GM12878 (cell line): ENCODE measurements at regions not wholly inside any gene's neighbourhood (a gene's known extent, or its start where the extent isn't known, plus 50 kb on each side); places are given as distances from the start of the nearest gene placed in this dataset.

Experiments used
- ATAC-seq: fragments of 200-7000 bp; cut with Tn5 transposase; 3 replicates; pipeline ENCODE4 v1.9.1; 2020; ENCODE audit warnings: mild to moderate bottlenecking, moderate library complexity
- BruUV-seq: library from RNA; stranded (reverse); fragments of 400-500 nt; replicated peaks from 2 replicates; lab custom pipeline; 2021; lab: Mats Ljungman, UMichigan
- CTCF ChIA-PET: fragments of 300-600 bp; sonication (Branson Sonifier 250); formaldehyde crosslinking; extraction: SDS; loops from one replicate; lab custom pipeline; 2021; ENCODE audit warnings: inconsistent platforms; lab: Yijun Ruan, JAX
- POLR2A ChIA-PET: fragments of 350-600 bp; formaldehyde crosslinking; extraction: SDS; loops from one replicate; lab custom pipeline; 2021; ENCODE audit warnings: inconsistent platforms; lab: Charles Lee
- RAD21 ChIA-PET: fragments of 300-600 bp; sonication (Branson Sonifier 250); formaldehyde crosslinking; loops from one replicate; lab custom pipeline; 2023; ENCODE audit warnings: antibody characterized with exemption; ENCODE audit not compliant: unreplicated experiment; lab: Charles Lee
- SMC1A ChIA-PET: fragments of 300-600 bp; sonication (Branson Sonifier 250); formaldehyde crosslinking; loops from one replicate; lab custom pipeline; 2023; ENCODE audit not compliant: unreplicated experiment, uncharacterized antibody; lab: Charles Lee
- DNase-seq: peaks from one replicate; pipeline ENCODE4 v3.0.0-alpha.2; 2011; ENCODE audit warnings: low read depth, low spot score
- FAIRE-seq: peaks from 3 replicates; lab custom pipeline; 2011; peaks lifted over from hg19 to GRCh38; lab: Jason Lieb, UNC
- H2AFZ ChIP-seq: 2 replicates; pipeline ENCODE4 v1.6.0; 2011; ENCODE audit warnings: low read depth, low read length, control low read depth; ENCODE audit not compliant: control insufficient read depth
- H3K27ac ChIP-seq: 2 replicates; pipeline ENCODE4 v1.5.1; 2011; ENCODE audit warnings: control low read depth; ENCODE audit not compliant: control insufficient read depth, insufficient read depth
- H3K27me3 ChIP-seq, 2 experiments: replicated peaks in 1 of 2; 2 replicates each; pipeline versions ENCODE4 v1.6.0 to v1.6.1; 2011; ENCODE audit warnings: low read length in 1 of 2; ENCODE audit not compliant: control insufficient read depth in 2 of 2, insufficient read depth in 2 of 2
- H3K36me3 ChIP-seq, 2 experiments: 2 replicates each; pipeline ENCODE4 v1.5.1; 2011; ENCODE audit warnings: low read length in 1 of 2; ENCODE audit not compliant: control insufficient read depth in 2 of 2, insufficient read depth in 2 of 2
- H3K4me1 ChIP-seq: 2 replicates; pipeline ENCODE4 v1.6.1; 2011; ENCODE audit warnings: mild to moderate bottlenecking, low read length, moderate library complexity, mixed read lengths; ENCODE audit not compliant: control insufficient read depth, insufficient read depth
- H3K4me2 ChIP-seq: 2 replicates; pipeline ENCODE4 v1.6.0; 2011; ENCODE audit warnings: control low read depth; ENCODE audit not compliant: control insufficient read depth, insufficient read depth
- H3K4me3 ChIP-seq: fragments of 200-600 bp; sonication (generic); 2 replicates; pipeline ENCODE4 v1.5.1; 2016
- H3K79me2 ChIP-seq: 2 replicates; pipeline ENCODE4 v1.6.0; 2011; ENCODE audit warnings: low read length; ENCODE audit not compliant: control insufficient read depth, insufficient read depth
- H3K9ac ChIP-seq: 2 replicates; pipeline ENCODE4 v1.8.0; 2011; ENCODE audit warnings: low read length, control low read depth, mixed read lengths; ENCODE audit not compliant: control insufficient read depth, insufficient read depth
- H3K9me3 ChIP-seq: replicated peaks from 3 replicates; pipeline ENCODE4 v1.5.1; 2011; ENCODE audit warnings: mild to moderate bottlenecking, low read length; ENCODE audit not compliant: control insufficient read depth, insufficient read depth
- H4K20me1 ChIP-seq: 2 replicates; pipeline ENCODE4 v1.6.0; 2011; ENCODE audit not compliant: control insufficient read depth, insufficient read depth
- FOXK2 ChIP-seq: fragments of 450-650 bp; IDR thresholded peaks from 2 replicates; pipeline ENCODE4 v1.6.1; 2017; ENCODE audit warnings: mild to moderate bottlenecking, moderate library complexity
- LARP7 ChIP-seq: fragments of 450-650 bp; IDR thresholded peaks from 2 replicates; pipeline ENCODE4 v1.6.1; 2017; ENCODE audit warnings: mild to moderate bottlenecking
- NKRF ChIP-seq: fragments of 450-650 bp; conservative IDR thresholded peaks from 2 replicates; pipeline ENCODE4 v1.6.1; 2017; ENCODE audit warnings: mild to moderate bottlenecking, moderate library complexity
- NR2C2 ChIP-seq: IDR thresholded peaks from 2 replicates; pipeline ENCODE4 v1.6.1; 2011; ENCODE audit warnings: borderline replicate concordance, low read depth; ENCODE audit not compliant: control insufficient read depth, insufficient read length
- RELB ChIP-seq: fragments of 450-650 bp; IDR thresholded peaks from 2 replicates; pipeline ENCODE4 v1.6.1; 2017; ENCODE audit warnings: low read depth, mild to moderate bottlenecking, moderate library complexity
- RFX5 ChIP-seq: IDR thresholded peaks from 2 replicates; pipeline ENCODE4 v1.6.1; 2011; ENCODE audit warnings: low read depth, low read length, improper control_type of control experiment
- SMAD1 ChIP-seq: fragments of 450-650 bp; IDR thresholded peaks from 2 replicates; pipeline ENCODE4 v1.6.1; 2018; ENCODE audit warnings: mild to moderate bottlenecking, low read depth; ENCODE audit not compliant: partially characterized antibody
- SPI1 ChIP-seq: IDR thresholded peaks from 2 replicates; pipeline ENCODE4 v1.6.1; 2011; ENCODE audit warnings: low read depth, mild to moderate bottlenecking, low read length, moderate library complexity, borderline replicate concordance; ENCODE audit not compliant: insufficient read depth
- SUPT20H ChIP-seq: IDR thresholded peaks from 2 replicates; pipeline ENCODE4 v1.6.1; 2011; ENCODE audit warnings: low read depth, mild to moderate bottlenecking, low read length, moderate library complexity, borderline replicate concordance; ENCODE audit not compliant: control insufficient read depth
- ZNF24 ChIP-seq: fragments of 450-650 bp; IDR thresholded peaks from 2 replicates; pipeline ENCODE4 v1.6.1; 2017; ENCODE audit warnings: antibody characterized with exemption, mild to moderate bottlenecking
- WGBS: methylation state at CpG from one replicate; pipeline ENCODE4 v1.1.6; 2016; ENCODE audit warnings: low lambda C conversion rate; ENCODE audit not compliant: insufficient replicate concordance, insufficient coverage; ENCODE audit errors: missing lambda C conversion rate; 5-methylcytosine and 5-hydroxymethylcytosine counted together
- in situ Hi-C: fragments of 300-500 bp; cut with MboI; formaldehyde crosslinking; loops from 9 replicates; pipeline ENCODE4 v1.14.3; 2018; ENCODE audit warnings: mixed read lengths
- intact Hi-C: fragments of 100-400 bp; cut with micrococcal nuclease; formaldehyde crosslinking; loops from one replicate; pipeline ENCODE4 v1.14.2; 2022; ENCODE audit not compliant: unreplicated experiment
- TF ChIP-seq, protein P1 (sequence below): fragments of 450-650 bp; formaldehyde crosslinking; IDR thresholded peaks from 2 replicates; pipeline ENCODE4 v1.4.0; 2022; ENCODE audit warnings: mild to moderate bottlenecking, moderate library complexity

DNA sequence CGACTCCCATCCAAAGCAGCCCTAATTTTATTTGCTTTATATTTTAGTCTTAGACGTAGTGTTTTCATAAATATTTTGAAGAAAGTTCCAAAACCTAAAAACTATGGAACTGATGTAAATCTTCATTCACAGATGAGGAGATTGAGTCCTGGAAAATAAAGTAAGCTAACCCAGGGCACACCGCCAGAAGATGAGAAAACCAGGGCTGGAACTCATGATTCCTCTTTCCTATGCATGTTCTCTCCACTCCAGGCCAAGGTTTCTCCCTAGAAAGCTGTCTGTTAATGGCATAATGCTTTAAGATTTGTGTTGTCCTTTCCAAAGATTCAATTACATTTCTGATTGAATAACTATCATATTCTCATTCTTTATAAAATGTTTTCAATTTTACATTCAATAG is 78.4 kb upstream of the ZC3H15 start:
- in situ Hi-C loops = no loop called here
- Histone ChIP-seq H3K4me2 (no peak overlapping the region), H3K9ac (no peak overlapping the region), H3K36me3 (no peaks in the 10 kb centered on the region), H2AFZ (no peak overlapping the region), H3K4me1 (no peaks in the 10 kb centered on the region), H3K4me3 (no peak overlapping the region), H3K27me3 (no peaks in the 10 kb centered on the region), H3K79me2 (no peaks in the 10 kb centered on the region), H4K20me1 (no peaks in the 10 kb centered on the region), H3K27ac (no peak overlapping the region), H3K9me3 (no peaks in the 10 kb centered on the region)
- ChIA-PET CTCF (no interaction called here), POLR2A (no interaction called here), SMC1A (interaction anchor here (0.6 kb wide), 1 partner anchor 18 kb away, joined by 3 read pairs; no protein-coding TSS in a partner anchor), RAD21 (no interaction called here)
- DNase-seq (no peak), ATAC-seq (no peak), FAIRE-seq (no peak)
- no TSS peak for BruUV-seq
- no peak for TF ChIP-seq SMAD1
- no peak for TF ChIP-seq RELB
- TF ChIP-seq FOXK2 = no peak
- WGBS = 98% methylated on average over 3 of the region's 3 CpGs
- intact Hi-C loops = no loop called here

GRCh38 chr2:186410802-186411201 is 75.3 kb upstream of the ZC3H15 start:
- ATAC-seq (no peak), FAIRE-seq (no peak), DNase-seq (no peak)
- Histone ChIP-seq H3K9me3 (no peaks in the 10 kb centered on the region; the same call in 2 of the 3 replicates), H3K27me3 (no peaks in the 10 kb centered on the region), H2AFZ (no peak overlapping the region), H3K4me3 (no peak overlapping the region), H3K9ac (no peak overlapping the region), H3K79me2 (no peaks in the 10 kb centered on the region), H3K36me3 (no peaks in the 10 kb centered on the region), H4K20me1 (no peaks in the 10 kb centered on the region), H3K27ac (no peak overlapping the region), H3K4me1 (no peaks in the 10 kb centered on the region), H3K4me2 (no peak overlapping the region)
- RAD21 ChIA-PET = no interaction called here
- SMC1A ChIA-PET = interaction anchor here (1.7 kb wide), 1 partner anchor 15 kb away, joined by 3 read pairs; no protein-coding TSS in a partner anchor
- BruUV-seq = no TSS peak
- in situ Hi-C loops = no loop called here
- CTCF ChIA-PET = no interaction called here
- intact Hi-C loops = no loop called here
- 65% methylated on average over 2 of the region's 2 CpGs for WGBS
- POLR2A ChIA-PET = no interaction called here
- TF ChIP-seq, protein P1, sequence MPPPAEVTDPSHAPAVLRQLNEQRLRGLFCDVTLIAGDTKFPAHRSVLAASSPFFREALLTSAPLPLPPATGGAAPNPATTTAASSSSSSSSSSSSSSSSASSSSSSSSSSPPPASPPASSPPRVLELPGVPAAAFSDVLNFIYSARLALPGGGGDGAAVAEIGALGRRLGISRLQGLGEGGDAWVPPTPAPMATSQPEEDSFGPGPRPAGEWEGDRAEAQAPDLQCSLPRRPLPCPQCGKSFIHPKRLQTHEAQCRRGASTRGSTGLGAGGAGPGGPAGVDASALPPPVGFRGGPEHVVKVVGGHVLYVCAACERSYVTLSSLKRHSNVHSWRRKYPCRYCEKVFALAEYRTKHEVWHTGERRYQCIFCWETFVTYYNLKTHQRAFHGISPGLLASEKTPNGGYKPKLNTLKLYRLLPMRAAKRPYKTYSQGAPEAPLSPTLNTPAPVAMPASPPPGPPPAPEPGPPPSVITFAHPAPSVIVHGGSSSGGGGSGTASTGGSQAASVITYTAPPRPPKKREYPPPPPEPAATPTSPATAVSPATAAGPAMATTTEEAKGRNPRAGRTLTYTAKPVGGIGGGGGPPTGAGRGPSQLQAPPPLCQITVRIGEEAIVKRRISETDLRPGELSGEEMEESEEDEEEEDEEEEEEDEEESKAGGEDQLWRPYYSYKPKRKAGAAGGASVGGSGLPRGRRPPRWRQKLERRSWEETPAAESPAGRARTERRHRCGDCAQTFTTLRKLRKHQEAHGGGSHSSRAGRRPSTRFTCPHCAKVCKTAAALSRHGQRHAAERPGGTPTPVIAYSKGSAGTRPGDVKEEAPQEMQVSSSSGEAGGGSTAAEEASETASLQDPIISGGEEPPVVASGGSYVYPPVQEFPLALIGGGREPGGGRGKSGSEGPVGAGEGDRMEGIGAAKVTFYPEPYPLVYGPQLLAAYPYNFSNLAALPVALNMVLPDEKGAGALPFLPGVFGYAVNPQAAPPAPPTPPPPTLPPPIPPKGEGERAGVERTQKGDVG (CRISPR knock-in tag) = no peak
- TF ChIP-seq NR2C2 (no peak), RFX5 (no peak), LARP7 (no peak), NKRF (no peak), ZNF24 (no peak), SUPT20H (no peak), SPI1 (no peak)
